NT2/D1 (cell line): ENCODE measurements at regions not wholly inside any gene's neighbourhood (a gene's known extent, or its start where the extent isn't known, plus 50 kb on each side); places are given as distances from the start of the nearest gene placed in this dataset.

Source experiments
- SUZ12 ChIP-seq: IDR thresholded peaks from 2 replicates; pipeline ENCODE4 v1.6.1; 2011; ENCODE audit not compliant: insufficient read length, insufficient read depth; ENCODE audit errors: extremely low read depth
- YY1 ChIP-seq: IDR thresholded peaks from 2 replicates; pipeline ENCODE4 v1.6.1; 2011; ENCODE audit not compliant: insufficient read length, insufficient read depth
- ZNF274 ChIP-seq: IDR thresholded peaks from 2 replicates; pipeline ENCODE4 v1.6.1; 2011; ENCODE audit warnings: mild to moderate bottlenecking, low read depth, low read length

DNA sequence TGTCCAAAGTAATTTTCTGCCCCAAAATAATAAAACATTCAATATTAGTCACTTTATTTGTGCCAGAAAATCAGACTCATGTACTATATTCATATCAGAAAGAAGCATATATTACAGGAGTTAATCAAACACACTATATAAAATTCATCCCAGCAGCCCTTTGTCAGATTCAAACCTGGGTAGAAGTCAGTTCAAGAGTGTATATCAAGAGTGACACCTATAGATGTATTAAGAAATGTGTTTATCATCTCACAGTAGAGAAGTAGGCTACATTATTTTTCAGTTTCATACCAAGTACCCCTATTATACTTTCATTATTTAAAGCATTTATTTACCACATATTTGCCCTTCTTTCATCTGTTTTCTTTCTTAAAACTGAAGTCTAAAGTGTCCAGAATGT lies 193.2 kb upstream of the DDX18 start:
- TF ChIP-seq SUZ12 = no peak
- no peak for TF ChIP-seq ZNF274
- TF ChIP-seq YY1 = no peak
